ENCODE measurements at regions not wholly inside any gene's neighbourhood (a gene's known extent, or its start where the extent isn't known, plus 50 kb on each side); places are given as distances from the start of the nearest gene placed in this dataset.

DNA sequence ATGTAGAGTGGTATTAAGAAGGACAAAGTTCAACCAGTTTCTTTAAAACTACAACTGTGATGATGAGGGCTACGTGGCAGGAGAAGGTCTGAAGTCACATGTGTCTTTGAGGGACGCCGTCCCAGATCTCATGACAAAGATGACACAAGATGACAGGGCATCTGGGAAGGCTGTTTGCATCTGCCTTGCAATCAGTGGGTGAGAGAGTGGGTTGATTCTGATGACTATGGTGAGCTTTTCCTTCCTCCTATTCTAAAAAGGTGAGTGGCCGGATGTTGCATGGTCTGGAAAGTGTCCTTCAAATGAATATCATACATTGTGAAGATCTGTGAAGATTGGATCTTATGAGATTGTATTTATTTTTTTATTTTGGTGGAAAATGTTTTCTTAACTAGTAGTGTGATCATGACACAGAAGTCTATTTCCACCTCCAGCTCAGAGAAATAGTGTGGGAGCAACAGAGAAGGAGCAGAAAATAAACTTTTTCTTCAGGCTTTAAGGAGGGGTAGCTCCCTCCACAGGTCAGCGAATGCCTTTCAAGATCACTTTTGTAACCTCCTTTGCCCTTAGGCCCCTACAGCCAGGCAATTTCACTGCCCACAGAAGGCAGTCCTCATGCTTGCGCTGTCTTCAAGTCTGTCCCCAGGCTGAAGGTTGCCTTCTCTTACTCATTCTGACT, 76.0 kb upstream of the ATF3 start:
- H3K4me3 Mint-ChIP-seq (ENCODE audit: unreplicated experiment), result no peak overlapping the region
- H3K27ac Mint-ChIP-seq (ENCODE audit: unreplicated experiment), result no peak overlapping the region
- no peaks in the 10 kb centered on the region for H3K36me3 Mint-ChIP-seq (ENCODE audit: low read depth, unreplicated experiment)
- TF ChIP-seq CTCF (IDR thresholded peaks at IDR 0.05; ENCODE audit: unreplicated experiment), result no peak
- DNase-seq (ENCODE audit: low spot score), result no peak
- no peaks in the 10 kb centered on the region for H3K27me3 Mint-ChIP-seq (ENCODE audit: unreplicated experiment)
- no peaks in the 10 kb centered on the region for H3K9me3 Mint-ChIP-seq (ENCODE audit: unreplicated experiment)
- peaks cover 8% of the 10 kb centered on the region for H3K4me1 Mint-ChIP-seq (ENCODE audit: unreplicated experiment)

- no peak overlapping the region for H3K27ac Mint-ChIP-seq (ENCODE audit: unreplicated experiment)
- no peak overlapping the region for H3K4me3 Mint-ChIP-seq (ENCODE audit: unreplicated experiment)
- no peak for DNase-seq (ENCODE audit: low spot score)
- TF ChIP-seq CTCF (IDR thresholded peaks at IDR 0.05; ENCODE audit: unreplicated experiment), result no peak
- H3K36me3 Mint-ChIP-seq (ENCODE audit: low read depth, unreplicated experiment), result no peaks in the 10 kb centered on the region
- no peaks in the 10 kb centered on the region for H3K27me3 Mint-ChIP-seq (ENCODE audit: unreplicated experiment)
- no peaks in the 10 kb centered on the region for H3K9me3 Mint-ChIP-seq (ENCODE audit: unreplicated experiment)
- H3K4me1 Mint-ChIP-seq (ENCODE audit: unreplicated experiment), result peaks cover 8% of the 10 kb centered on the region
Observed at GRCh38 chr1:212533148-212533517, 75.4 kb upstream of the ATF3 start.

DNA sequence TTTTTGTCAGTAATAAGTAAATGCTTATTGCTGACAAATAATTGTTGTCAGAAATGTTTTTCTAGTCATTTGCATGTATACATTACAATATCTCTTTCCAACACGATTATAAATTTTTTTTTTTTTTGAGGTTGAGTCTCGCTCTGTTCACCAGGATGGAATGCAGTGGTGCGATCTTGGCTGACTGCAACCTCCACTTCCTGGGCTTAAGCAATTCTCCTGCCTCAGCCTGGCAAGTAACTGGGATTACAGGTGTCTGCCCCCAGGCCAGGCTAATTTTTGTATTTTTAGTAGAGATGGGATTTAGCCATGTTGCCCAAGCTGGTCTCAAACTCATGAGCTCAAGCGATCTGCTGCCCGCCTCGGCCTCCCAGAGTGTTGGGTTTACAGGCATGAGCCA, 72.0 kb upstream of the ATF3 start:
- no peak for TF ChIP-seq CTCF (IDR thresholded peaks at IDR 0.05; ENCODE audit: unreplicated experiment)
- H3K9me3 Mint-ChIP-seq (ENCODE audit: unreplicated experiment), result no peaks in the 10 kb centered on the region
- no peak overlapping the region for H3K27ac Mint-ChIP-seq (ENCODE audit: unreplicated experiment)
- DNase-seq (ENCODE audit: low spot score), result no peak
- no peaks in the 10 kb centered on the region for H3K36me3 Mint-ChIP-seq (ENCODE audit: low read depth, unreplicated experiment)
- no peaks in the 10 kb centered on the region for H3K27me3 Mint-ChIP-seq (ENCODE audit: unreplicated experiment)
- H3K4me1 Mint-ChIP-seq (ENCODE audit: unreplicated experiment), result no peaks in the 10 kb centered on the region
- H3K4me3 Mint-ChIP-seq (ENCODE audit: unreplicated experiment), result no peak overlapping the region

DNA sequence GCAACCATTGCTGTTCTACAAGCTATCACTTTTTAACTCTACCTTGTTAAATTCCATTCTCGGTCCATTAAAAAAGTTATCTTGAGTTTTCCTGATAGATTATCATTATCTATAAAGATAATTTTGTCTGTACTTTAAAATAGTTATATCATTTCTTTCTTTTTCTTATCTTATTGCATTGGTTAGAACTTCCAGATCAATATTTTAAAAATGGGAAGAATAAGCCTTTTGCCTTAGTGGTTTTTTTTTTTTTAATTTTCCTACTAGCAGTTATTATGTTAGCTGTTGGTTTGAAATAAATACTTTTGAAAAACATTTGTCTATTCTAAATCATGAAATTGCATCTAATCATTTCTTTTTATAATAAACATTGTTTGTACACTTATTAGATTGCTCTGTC, 71.0 kb upstream of the ATF3 start:
- Mint-ChIP-seq H3K36me3 (ENCODE audit: low read depth, unreplicated experiment) (no peaks in the 10 kb centered on the region), H3K27me3 (ENCODE audit: unreplicated experiment) (no peaks in the 10 kb centered on the region), H3K4me3 (ENCODE audit: unreplicated experiment) (no peak overlapping the region), H3K4me1 (ENCODE audit: unreplicated experiment) (no peaks in the 10 kb centered on the region), H3K9me3 (ENCODE audit: unreplicated experiment) (no peaks in the 10 kb centered on the region), H3K27ac (ENCODE audit: unreplicated experiment) (no peak overlapping the region)
- no peak for TF ChIP-seq CTCF (IDR thresholded peaks at IDR 0.05; ENCODE audit: unreplicated experiment)
- DNase-seq (ENCODE audit: low spot score), result no peak

GRCh38 chr1:212539737-212540430, 68.7 kb upstream of the ATF3 start:
- no peak overlapping the region for H3K27ac Mint-ChIP-seq (ENCODE audit: unreplicated experiment)
- no peak for DNase-seq (ENCODE audit: low spot score)
- H3K4me1 Mint-ChIP-seq (ENCODE audit: unreplicated experiment), result peaks cover 3% of the 10 kb centered on the region
- H3K9me3 Mint-ChIP-seq (ENCODE audit: unreplicated experiment), result no peaks in the 10 kb centered on the region
- TF ChIP-seq CTCF (IDR thresholded peaks at IDR 0.05; ENCODE audit: unreplicated experiment), result no peak
- no peak overlapping the region for H3K4me3 Mint-ChIP-seq (ENCODE audit: unreplicated experiment)
- no peaks in the 10 kb centered on the region for H3K27me3 Mint-ChIP-seq (ENCODE audit: unreplicated experiment)
- H3K36me3 Mint-ChIP-seq (ENCODE audit: low read depth, unreplicated experiment), result no peaks in the 10 kb centered on the region

Measured in endothelial cell (in vitro differentiated cells).